ENCODE measurements at regions not wholly inside any gene's neighbourhood (a gene's known extent, or its start where the extent isn't known, plus 50 kb on each side); places are given as distances from the start of the nearest gene placed in this dataset.

- DNase-seq (ENCODE audit: low read depth), result no peak
These were observed 86.1 kb upstream of the PDE10A start for GRCh38 chr6:165749163-165749562.

- no peak for DNase-seq (ENCODE audit: low read depth)
These were observed 85.3 kb upstream of the PDE10A start for GRCh38 chr6:165748390-165748789.

- no peak for DNase-seq (ENCODE audit: low read depth)
These were observed 84.9 kb upstream of the PDE10A start for GRCh38 chr6:165747963-165748362.

- no peak for DNase-seq (ENCODE audit: low read depth)
These were observed 83.3 kb upstream of the PDE10A start for GRCh38 chr6:165746331-165746730.

GRCh38 chr6:165745492-165745891, 82.5 kb upstream of the PDE10A start:
- DNase-seq (ENCODE audit: low read depth), result no peak

- no peak for DNase-seq (ENCODE audit: low read depth)
These were observed 81.7 kb upstream of the PDE10A start for GRCh38 chr6:165744555-165745228.

GRCh38 chr6:165743366-165743898, 80.4 kb upstream of the PDE10A start:
- DNase-seq (ENCODE audit: low read depth), result no peak

- DNase-seq (ENCODE audit: low read depth), result no peak
These were observed 79.0 kb upstream of the PDE10A start for GRCh38 chr6:165742047-165742446.

- no peak for DNase-seq (ENCODE audit: low read depth)
These were observed 74.4 kb upstream of the PDE10A start for GRCh38 chr6:165737396-165737795.

GRCh38 chr6:165735065-165735464, 72.0 kb upstream of the PDE10A start:
- no peak for DNase-seq (ENCODE audit: low read depth)

GRCh38 chr6:165733489-165733791, 70.4 kb upstream of the PDE10A start:
- DNase-seq (ENCODE audit: low read depth), result no peak

- no peak for DNase-seq (ENCODE audit: low read depth)
These were observed 69.9 kb upstream of the PDE10A start for GRCh38 chr6:165732696-165733488.

- DNase-seq (ENCODE audit: low read depth), result no peak
These were observed 66.4 kb upstream of the PDE10A start for GRCh38 chr6:165729307-165729936.

- DNase-seq (ENCODE audit: low read depth), result no peak
These were observed 65.2 kb upstream of the PDE10A start for GRCh38 chr6:165728216-165728615.

GRCh38 chr6:165726965-165727381, 63.9 kb upstream of the PDE10A start:
- DNase-seq (ENCODE audit: low read depth), result no peak

GRCh38 chr6:165726290-165726875, 63.3 kb upstream of the PDE10A start:
- no peak for DNase-seq (ENCODE audit: low read depth)

GRCh38 chr6:165725201-165725600, 62.2 kb upstream of the PDE10A start:
- DNase-seq (ENCODE audit: low read depth), result no peak

GRCh38 chr6:165723326-165723725, 60.3 kb upstream of the PDE10A start:
- DNase-seq (ENCODE audit: low read depth), result no peak

- DNase-seq (ENCODE audit: low read depth), result no peak
These were observed 59.0 kb upstream of the PDE10A start for GRCh38 chr6:165722022-165722421.

- no peak for DNase-seq (ENCODE audit: low read depth)
These were observed 58.3 kb upstream of the PDE10A start for GRCh38 chr6:165721356-165721755.

- no peak for DNase-seq (ENCODE audit: low read depth)
These were observed 55.5 kb upstream of the PDE10A start for GRCh38 chr6:165718491-165718891.

GRCh38 chr6:165717732-165718465, 54.9 kb upstream of the PDE10A start:
- no peak for DNase-seq (ENCODE audit: low read depth)
